Activated CD8-positive, alpha-beta memory T cell treated with anti-CD3 and anti-CD28 coated beads for 24 hours (primary cell): ENCODE measurements at regions not wholly inside any gene's neighbourhood (a gene's known extent, or its start where the extent isn't known, plus 50 kb on each side); places are given as distances from the start of the nearest gene placed in this dataset.

Experiments used
- DNase-seq: peaks from one replicate; pipeline ENCODE4 v3.0.0-alpha.2; 2020

DNA sequence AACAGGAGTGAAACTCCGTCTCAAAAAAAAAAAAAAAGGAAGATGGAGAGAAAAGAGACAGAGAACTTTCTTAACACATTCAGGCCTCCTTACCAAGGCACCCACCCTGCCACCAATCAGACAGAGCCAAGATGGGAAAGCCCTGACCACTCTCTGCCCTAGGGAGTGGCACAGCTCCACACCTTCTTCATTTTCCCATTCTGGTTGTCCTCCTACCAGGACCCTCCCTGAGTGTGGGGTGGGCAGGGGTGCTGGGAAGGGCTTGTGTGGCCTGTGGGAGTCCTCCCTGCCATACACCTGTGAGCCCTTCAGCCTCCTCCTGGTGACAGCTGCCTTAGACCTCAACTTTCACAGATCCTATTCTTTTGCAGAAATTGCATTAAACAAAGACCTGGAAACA lies 513.6 kb downstream of the BCL11B start:
- DNase-seq, result no peak

DNA sequence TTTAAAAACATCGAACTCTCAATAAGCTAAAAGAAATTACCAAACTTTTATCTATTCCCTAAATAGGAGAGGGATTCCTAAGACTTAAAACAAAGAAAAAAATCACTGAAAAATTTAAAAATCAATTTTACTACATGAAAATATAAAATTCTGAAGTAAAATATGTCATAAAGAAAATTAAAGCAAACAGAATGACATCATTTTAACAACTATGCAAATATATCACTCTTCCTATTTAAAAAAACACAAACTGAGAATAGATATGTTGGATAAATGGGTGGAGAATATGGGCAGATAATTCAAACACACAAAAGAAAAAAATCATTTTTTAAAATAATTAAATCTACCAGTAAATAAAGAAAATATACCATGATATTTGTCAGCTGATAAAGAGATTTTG lies 510.0 kb downstream of the BCL11B start:
- DNase-seq, result no peak

DNA sequence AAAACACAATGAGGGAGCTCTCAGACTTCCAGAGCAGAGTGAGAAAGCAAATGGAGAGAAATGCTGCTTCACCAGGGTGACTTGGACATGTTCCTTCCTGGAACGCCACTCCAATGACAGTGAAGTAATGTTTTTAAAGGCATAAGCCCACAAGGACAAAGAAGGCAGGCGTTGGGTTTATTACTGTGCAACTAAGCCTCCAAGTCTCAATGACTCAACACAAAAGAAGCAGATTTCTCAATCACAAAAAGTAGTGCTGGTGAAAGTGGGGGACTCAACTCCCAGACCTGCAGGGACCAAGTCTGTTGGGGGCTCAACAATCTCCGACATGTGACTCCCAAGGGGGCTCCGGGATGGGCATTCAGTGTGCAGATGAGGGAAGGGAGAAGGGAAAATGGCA lies 505.2 kb downstream of the BCL11B start:
- no peak for DNase-seq

DNA sequence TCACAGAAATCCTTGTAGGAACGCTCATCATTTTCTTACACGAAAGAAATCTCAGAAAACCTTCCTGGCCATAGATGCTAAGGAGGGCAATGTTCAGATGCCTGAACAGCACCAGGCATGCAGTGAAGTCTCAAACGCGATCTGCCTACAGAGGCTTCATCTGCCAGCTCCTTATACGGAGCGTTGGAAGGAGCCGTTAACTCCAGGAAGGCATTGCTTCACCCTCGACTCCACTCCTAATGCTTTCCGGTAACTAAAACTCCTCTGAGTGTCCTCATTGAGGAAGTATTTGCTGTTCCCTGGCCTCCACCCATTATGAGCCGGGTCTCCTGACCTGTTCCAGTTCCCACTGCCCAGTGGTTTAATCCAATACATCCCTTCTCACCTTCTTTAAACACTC lies 502.7 kb downstream of the BCL11B start:
- no peak for DNase-seq

DNA sequence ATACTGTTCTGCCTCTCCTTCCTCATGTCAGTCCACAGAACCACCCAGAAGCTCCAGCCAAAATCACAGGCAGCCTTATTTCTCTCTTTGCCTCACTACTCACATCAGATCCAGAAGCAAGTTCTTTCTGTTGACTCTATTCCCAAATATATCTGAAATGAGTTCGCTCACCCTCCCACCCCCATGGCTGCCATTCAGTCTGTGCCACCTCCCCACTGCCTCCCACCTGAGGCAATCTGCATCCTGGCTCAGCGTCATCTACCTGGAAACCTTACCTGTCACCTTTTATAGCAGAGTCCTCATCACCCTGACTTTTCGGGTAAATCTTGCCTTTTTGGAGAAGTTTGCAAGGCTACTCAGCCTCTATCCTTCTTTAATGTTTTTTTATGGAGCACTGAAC lies 501.8 kb downstream of the BCL11B start:
- no peak for DNase-seq

DNA sequence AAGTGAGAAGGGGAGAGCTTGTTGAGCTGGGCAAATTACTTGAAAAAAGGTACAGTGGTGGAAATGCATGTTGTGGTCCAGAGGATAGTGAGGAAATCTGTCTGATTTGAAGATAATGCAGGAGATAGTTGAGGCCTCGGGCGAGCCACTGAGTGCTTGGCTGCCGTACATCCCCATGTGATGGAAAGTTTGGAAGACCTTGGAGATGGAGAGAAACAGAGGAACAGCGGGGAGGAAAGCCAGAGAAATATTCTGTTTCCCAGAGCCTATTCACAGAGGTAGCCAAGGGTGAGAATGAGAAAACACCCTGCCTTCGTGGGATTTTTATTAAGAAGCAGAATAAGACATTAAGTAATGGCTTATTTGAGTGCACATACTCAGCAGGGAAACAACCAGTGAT lies 498.2 kb downstream of the BCL11B start:
- no peak for DNase-seq

DNA sequence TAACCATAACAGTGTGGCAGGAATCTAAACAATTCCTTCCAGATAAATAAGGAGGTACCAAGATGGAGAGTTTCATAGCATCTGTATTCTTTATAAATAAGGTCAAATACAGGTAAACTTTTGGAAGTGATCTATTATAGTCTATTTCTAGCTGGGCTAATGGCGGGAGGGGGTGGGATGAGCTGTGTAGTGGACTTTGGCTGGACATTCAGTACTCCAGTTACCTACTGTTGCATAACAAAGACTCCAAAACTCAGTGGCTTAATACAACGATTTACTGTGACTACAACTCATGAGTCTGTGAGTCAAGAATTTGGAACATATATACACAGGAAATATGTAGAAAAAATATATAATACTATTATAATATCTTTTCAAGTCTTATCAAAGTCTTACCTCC lies 496.1 kb downstream of the BCL11B start:
- DNase-seq, result no peak

DNA sequence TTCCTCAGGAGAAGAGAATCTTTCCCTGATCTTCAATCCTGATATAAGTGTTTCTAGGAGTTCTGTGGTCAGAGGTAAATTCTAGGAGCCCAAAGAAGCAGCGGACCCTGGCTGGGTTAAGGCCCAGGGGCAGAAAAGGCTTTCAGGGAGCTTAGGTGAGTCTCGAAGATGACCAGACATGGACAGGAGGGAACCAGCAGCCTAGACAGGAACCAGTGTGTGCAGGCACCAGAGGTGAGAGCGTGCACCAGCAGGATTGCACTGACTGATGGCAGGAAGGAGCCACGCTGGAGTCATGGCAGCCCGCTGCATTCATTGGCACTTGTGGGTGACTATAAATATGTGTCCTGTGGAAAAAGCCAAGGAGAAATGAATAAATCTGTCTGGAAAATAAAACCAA lies 489.9 kb downstream of the BCL11B start:
- no peak for DNase-seq

DNA sequence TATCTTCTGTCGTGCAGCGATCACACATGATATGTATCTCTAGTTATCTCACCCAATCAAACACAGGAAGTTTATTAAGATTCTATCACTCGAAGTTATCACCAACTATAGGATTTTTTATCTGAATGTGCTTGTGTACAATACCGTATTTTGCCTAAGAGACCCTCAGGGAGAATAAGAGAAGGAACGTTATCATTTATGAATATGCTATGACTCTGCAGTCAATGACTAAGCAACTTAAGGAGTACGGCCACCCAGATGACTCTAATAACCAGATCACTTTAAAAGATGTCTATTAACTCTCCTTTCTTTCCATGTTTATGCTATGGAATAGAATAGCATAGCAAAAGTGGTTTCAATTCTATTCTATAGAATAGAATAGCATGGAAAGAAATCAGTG lies 486.4 kb downstream of the BCL11B start:
- DNase-seq, result no peak

DNA sequence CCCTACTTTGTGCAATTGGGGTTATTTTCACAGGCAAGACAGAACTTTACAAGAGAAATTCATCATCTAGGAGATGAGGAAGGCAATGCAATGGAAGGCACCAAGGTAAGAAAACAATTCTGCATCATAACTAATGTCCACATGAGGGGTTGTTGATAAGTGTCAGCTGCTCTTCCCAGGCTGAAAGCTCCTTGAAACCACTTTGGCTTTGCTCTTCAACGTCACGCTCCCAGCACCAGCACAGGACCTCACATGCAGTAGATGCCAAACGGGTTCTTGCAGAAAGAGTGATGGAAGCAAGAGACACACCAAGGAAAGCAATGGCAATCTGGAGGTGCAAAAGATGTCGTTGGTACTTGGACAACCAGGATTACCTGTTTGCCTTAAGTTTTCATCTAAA lies 485.5 kb downstream of the BCL11B start:
- no peak for DNase-seq

DNA sequence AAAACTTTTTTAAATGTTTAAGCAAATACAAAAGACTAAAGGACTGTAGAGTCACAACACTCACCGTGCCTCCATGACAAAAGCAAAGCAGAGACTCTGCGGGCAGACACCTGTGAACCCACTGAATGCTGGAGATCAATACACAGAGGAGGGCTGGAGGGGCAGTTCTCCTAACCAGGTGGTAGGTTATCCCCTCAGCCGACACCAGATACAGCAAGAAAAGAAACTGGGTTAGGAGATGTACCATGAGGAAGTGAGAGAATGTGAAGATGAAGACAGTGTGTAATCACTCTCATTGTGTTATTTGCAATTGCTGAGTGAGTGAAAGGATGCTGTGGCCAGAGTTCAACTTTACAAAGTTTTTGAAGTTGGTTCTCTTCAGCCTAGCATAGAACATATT lies 480.3 kb downstream of the BCL11B start:
- DNase-seq, result no peak

DNA sequence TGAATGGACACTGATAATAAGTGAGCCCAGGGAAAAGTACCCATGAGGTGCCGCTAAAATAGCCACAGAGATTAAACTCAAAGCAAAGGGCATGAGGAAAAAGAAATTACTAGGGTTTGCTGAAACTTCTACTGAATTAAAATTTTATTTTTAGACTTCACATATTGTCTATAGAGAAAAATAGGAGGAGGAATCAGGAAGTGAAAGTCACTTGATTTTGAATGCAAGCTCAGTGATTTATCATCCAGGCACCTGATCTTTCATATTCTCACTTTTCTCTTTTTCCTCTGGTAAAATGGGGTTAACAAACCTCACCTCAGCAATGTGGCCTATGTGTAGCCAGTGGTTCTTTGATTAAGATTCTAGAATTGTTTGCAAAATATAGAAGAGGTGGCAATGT lies 479.8 kb downstream of the BCL11B start:
- no peak for DNase-seq

DNA sequence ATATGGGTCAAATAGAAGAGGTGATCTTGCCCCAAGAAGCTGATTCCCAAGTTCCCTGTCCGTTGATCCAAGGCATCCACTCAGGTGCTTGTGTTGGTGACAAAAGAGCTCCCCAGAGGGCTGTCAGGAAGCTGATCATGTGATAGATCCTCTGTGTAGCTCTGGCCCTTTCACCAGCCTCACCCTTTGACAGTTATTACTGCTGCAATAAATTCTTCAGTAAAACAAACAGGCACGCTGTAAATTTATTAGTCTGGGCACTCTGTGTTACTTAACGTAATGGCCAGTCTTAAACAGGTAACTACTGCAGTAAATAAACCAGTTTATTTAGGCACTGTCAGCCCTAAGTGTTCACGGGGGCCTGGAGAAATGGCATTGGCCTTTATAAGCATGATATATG lies 473.9 kb downstream of the BCL11B start:
- no peak for DNase-seq

DNA sequence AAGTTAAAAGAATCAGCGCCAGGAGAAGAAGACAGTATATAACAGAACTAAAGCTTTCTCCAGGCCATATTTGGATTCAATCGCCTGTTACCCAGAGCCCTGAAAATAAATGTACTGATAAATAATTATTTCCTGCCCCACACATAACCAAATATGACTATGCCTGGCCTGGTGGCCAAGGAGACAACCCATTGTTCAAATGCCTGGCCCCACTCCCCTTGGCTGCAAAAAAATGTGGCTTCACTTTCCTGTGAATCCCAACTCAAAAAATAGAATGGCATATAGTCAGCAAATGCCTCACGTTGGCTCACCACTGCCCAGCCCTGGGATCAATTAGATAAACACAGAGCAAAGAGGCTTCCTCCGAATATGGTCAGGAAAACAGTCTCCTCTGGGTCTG lies 472.1 kb downstream of the BCL11B start:
- no peak for DNase-seq

DNA sequence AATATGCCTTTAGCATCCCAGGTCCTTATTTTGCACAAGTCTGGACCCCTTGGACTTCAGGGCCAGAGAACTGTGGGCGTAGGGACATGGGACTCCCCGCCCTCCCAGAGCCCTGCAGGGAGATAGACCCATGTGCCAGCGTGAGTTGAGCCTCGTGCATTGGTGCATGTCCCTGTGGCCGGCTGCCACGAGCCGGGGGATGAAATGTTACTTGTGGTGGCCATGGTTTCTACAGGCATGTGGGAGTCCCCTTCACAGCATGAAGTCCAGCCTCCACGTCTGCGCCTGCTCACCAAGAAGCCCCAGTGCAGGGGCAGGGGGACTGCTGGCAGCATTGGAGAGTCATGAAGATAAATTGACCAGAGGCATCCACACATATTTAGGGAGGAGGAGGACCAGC lies 470.0 kb downstream of the BCL11B start:
- DNase-seq, result no peak

DNA sequence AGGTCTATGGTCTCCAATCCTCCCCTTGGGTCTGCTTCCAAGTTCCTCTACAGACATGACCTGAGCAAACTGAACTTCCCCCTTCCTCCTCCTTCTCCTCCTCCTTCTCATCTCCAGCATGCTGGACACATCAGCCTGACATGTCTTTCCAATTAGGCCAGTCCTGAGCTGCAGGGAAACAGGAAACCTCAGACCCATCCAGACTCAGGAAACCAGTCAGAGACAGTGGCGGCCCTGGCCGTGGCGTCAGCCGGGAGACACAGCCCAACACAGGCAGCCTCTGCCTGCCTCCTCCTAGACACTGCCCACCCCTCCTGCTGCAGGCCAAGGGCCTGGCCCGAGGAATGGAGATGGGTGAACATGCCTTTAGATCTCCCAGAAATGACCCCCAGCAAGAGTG lies 468.8 kb downstream of the BCL11B start:
- no peak for DNase-seq

DNA sequence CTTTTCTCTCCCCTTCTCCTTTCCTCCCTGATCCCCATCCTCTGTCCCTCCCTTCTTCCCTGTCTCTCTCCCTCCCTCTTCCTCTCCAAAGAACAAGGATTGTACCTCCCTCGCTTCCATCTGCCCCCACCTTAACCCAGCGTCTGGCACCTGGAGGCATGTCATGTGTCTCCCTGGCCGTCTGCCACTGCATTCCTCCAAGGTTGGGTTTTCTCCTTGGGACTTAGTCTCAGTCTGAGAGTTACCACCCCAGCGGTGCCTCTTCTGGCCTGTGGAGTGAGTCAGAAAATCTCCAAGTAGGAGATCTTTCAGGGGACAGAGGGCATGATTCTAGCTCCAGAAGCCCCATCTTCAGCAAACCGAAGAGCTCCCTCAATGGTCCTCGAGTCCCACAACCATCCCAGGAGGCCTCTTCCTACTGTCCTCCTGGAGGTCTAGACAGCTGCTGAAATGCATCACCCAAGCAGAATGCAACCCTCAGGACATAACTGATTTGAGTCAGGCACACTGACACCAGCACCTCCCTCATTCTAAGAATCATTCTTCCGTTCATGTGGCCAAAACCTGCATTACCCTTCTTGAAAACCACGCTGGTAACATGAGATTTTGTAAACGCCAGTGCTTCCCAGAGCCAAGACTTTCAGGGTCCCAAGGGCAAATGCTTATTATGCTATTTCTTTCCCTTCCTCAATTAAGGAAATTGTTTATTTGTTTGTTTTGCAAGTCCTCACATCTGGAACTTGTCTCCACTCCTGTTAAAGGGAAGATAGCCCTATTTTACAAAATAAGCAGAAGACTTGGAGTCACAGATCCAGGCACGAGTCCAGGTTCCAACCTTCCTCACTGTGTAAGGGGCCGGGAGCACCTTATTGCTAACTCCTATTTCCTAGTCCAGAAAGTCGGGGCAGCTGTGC lies 463.2 kb downstream of the BCL11B start:
- no peak for DNase-seq

DNA sequence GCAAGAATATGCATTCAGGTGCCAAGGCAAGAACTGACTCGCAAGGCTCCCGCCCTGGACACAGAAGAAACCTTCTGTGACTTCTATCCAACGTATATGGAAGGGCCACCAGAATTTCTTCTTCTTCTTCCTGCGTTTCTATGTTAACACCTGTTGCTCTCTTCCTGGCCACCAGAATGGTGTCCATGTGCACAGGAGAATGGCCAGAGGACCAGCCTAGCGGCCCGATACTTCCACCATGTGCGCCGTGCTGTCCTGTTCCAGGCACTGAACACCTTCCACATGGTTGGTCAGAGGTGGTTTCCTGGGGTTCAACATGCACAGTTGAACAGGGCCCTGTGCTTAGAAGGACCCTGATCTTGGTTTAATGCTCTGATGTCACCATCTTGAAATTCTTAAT lies 455.8 kb downstream of the BCL11B start:
- no peak for DNase-seq

DNA sequence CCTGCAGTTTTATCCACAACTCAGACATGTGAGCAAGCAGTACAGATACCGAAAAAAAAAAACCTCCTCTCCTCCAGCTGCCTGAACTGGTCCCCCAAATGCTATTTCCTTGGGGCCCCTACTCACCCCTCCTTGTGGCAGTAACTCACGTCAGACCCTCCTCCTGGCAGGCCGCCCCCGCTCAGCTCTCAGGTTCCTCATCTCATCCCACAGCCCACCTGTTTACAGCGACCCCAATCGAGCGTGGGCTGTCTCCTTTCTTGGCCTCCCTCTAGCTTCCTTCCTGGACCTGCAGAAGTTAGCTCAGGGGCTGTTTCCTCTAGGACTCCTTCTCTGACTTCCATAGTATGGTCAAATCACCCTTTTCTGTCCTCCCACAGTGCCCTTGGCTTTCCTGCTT lies 455.3 kb downstream of the BCL11B start:
- no peak for DNase-seq

DNA sequence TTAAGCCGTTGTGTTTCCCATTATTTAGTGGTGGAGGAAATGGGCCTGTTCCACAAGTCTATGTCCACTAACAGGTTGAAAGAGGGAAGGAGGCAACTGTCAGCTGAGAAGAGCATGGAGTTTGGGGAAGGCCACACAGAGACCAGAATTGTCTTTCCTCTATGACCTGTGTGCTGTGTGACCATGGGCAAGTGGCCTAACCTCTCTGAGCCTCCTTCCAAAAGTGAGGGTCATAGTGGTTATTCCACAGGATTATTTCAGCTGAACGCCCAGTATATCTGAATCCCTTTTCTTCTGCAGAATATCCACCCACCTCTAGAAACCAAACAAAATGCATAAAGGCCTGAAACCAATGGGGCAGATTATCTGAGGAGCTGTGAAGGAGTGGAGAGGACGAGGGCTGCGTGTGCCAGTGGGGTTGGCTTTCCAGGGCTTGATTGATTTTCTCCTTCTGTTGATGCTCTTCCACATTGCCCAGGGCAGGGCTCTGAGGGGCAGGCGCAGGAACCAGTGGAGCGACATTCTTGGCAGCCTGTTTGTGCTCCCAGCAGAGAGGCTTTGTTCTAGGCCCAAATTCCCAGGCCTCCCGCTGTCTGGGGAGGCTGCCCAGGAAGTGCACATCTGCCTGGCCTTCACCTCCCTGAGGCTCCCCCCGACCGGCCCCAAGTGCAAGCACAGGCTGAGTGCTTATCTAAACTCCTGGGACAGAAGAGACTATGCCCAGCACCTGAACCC lies 452.7 kb downstream of the BCL11B start:
- no peak for DNase-seq

DNA sequence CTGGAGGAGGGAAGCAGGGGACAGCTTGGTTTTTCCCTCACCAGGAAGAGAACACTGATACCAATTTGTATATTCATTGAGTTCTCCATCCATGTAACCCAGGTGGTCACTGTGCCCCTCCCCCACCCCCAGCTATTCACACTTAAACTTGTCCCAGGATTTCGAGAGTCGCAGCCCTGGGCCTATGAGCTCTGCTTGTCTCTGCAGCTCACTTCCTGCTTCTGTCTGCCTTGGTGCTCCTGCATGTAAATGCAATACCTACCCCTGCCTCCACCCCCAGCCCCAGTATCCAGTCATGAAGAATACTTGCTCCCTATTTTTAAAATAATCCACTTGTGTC lies 452.2 kb downstream of the BCL11B start:
- DNase-seq, result no peak

DNA sequence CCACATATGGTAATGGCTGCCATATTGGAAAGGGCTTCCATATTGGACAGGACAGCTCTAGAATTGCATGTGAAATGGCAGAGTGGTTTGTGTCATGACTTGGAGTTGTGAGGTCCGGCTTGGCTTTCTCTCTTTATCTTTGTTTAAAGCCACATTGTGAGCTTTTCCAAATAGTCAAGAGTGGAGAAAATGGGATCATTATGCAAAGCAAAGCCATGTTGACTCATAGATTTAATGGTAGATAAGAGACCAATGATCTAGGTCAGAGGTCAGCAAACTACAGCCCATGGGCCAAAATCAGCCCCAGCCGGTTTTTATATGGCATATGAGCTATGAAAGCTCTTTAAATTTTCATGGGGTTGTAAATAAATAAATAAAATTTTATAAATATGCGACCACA lies 449.1 kb downstream of the BCL11B start:
- DNase-seq, result no peak

DNA sequence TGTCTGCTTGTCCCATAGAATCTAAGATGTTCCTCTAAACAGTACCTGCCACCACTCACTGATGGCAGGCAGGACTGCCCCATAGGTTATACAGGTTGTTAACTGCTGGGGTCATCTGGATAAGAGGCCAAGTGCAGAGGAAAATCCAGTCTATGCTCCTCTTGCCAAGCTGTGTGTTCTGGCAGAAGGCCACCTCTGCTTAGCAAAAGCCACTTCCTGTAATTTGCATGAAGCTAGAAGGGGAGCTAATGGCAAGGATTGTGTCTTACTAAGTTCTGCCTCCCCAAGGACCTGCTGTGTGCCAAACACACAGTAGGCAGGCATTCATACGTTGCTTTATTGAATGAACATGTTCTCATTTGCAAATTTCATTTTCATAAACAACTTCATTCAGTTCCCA lies 445.4 kb downstream of the BCL11B start:
- DNase-seq, result no peak

DNA sequence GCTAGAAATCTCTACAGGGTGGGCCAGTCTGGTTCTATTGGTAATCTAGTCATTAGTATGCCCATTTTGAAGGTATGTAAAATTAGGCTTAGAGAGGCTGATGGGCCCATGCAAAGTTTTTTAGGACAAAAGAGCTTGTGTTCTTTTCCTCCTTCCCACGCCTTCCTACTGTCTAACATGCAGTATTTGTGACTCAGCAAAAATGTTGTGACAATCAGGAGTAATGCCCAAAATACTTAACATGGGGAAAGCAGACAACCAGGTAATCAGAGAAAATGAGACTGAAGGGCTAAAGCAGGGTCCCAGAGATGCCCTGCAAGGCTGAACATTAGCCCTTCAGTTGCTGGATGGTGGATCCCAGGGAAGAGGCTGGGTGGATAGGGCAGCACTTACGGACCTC lies 437.9 kb downstream of the BCL11B start:
- DNase-seq, result no peak
